GM19372 (cell line): ENCODE measurements at regions not wholly inside any gene's neighbourhood (a gene's known extent, or its start where the extent isn't known, plus 50 kb on each side); places are given as distances from the start of the nearest gene placed in this dataset.
A peak's percentile ranks its signal among the peaks of the same experiment; 100 is the strongest.
"Not testable (repeated sequence)": the region's sequence is repeated elsewhere in the genome, so short reads cannot be mapped to it uniquely, and the experiment has no call there.

Source experiments
- ATAC-seq: cut with Tn5 transposase; IDR thresholded peaks from one replicate; pipeline ENCODE4 v1.9.1; 2021; ENCODE audit warnings: mild to moderate bottlenecking, low read depth, moderate library complexity; ENCODE audit not compliant: unreplicated experiment

GRCh38 chr1:182263706-182264105, 127.9 kb downstream of the GLUL start:
- ATAC-seq, result no peak

- ATAC-seq, result no peak
Observed at GRCh38 chr1:182262425-182262824, 129.2 kb downstream of the GLUL start.

GRCh38 chr1:182261655-182262054, 129.9 kb downstream of the GLUL start:
- no peak for ATAC-seq

- ATAC-seq, result no peak
Observed at GRCh38 chr1:182260516-182260915, 131.1 kb downstream of the GLUL start.

- no peak for ATAC-seq
Observed at GRCh38 chr1:182259968-182260367, 131.6 kb downstream of the GLUL start.

GRCh38 chr1:182259229-182259872, 132.2 kb downstream of the GLUL start:
- ATAC-seq, result no peak

- no peak for ATAC-seq
Observed at GRCh38 chr1:182257369-182258063, 134.1 kb downstream of the GLUL start.

- ATAC-seq, result no peak
Observed at GRCh38 chr1:182256931-182257330, 134.7 kb downstream of the GLUL start.

- ATAC-seq, result no peak
Observed at GRCh38 chr1:182255494-182255893, 136.1 kb downstream of the GLUL start.

GRCh38 chr1:182253319-182253860, 138.2 kb downstream of the GLUL start:
- no peak for ATAC-seq

GRCh38 chr1:182251561-182251960, 140.0 kb downstream of the GLUL start:
- ATAC-seq, result no peak

GRCh38 chr1:182249201-182249676, 142.4 kb downstream of the GLUL start:
- peak; percentile 57 for ATAC-seq

GRCh38 chr1:182248721-182249120, 142.9 kb downstream of the GLUL start:
- ATAC-seq, result no peak

- not testable (repeated sequence) for ATAC-seq
Observed at GRCh38 chr1:182247813-182248212, 143.8 kb downstream of the GLUL start.

GRCh38 chr1:182246783-182247182, 144.8 kb downstream of the GLUL start:
- ATAC-seq, result no peak

GRCh38 chr1:182245040-182245439, 146.6 kb downstream of the GLUL start:
- ATAC-seq, result no peak

GRCh38 chr1:182244451-182244850, 147.1 kb downstream of the GLUL start:
- no peak for ATAC-seq

- no peak for ATAC-seq
Observed at GRCh38 chr1:182242641-182243040, 148.9 kb downstream of the GLUL start.

GRCh38 chr1:182240085-182240484, 151.5 kb downstream of the GLUL start:
- ATAC-seq, result no peak

GRCh38 chr1:182238421-182238820, 153.2 kb downstream of the GLUL start:
- ATAC-seq, result no peak

- no peak for ATAC-seq
Observed at GRCh38 chr1:182237329-182237728, 154.3 kb downstream of the GLUL start.

GRCh38 chr1:182236651-182237077, 154.9 kb downstream of the GLUL start:
- no peak for ATAC-seq
